PC-9 (cell line): ENCODE measurements at regions not wholly inside any gene's neighbourhood (a gene's known extent, or its start where the extent isn't known, plus 50 kb on each side); places are given as distances from the start of the nearest gene placed in this dataset.

Source experiments
- BruUV-seq: library from RNA; stranded (reverse); fragments of 400-500 nt; replicated peaks from 2 replicates; lab custom pipeline; 2021; lab: Mats Ljungman, UMichigan
- CTCF ChIA-PET: fragments of 300-600 bp; sonication (Branson Sonifier 250); formaldehyde crosslinking; loops from one replicate; lab custom pipeline; 2022; ENCODE audit warnings: antibody characterized with exemption; lab: Charles Lee
- POLR2A ChIA-PET: fragments of 300-600 bp; sonication (Branson Sonifier 250); formaldehyde crosslinking; loops from one replicate; lab custom pipeline; 2022; ENCODE audit warnings: antibody characterized with exemption; ENCODE audit not compliant: unreplicated experiment; lab: Charles Lee
- DNase-seq, 2 experiments: peaks; one replicate each; pipeline versions ENCODE4 v3.0.0 to v3.0.0-alpha.2; 2015 to 2022; ENCODE audit warnings: mixed read lengths in 1 of 2
- H2AFZ ChIP-seq: fragments of 200-600 bp; sonication (generic); 2 replicates; pipeline ENCODE4 v1.8.1; 2017; ENCODE audit warnings: antibody characterized with exemption
- H3F3A ChIP-seq: fragments of 200-600 bp; sonication (generic); 2 replicates; pipeline ENCODE4 v1.8.1; 2017; ENCODE audit warnings: antibody characterized with exemption, mild to moderate bottlenecking, low read depth; ENCODE audit not compliant: insufficient read depth
- H3K27ac ChIP-seq: fragments of 200-600 bp; sonication (generic); 2 replicates; pipeline ENCODE4 v1.6.1; 2016; ENCODE audit warnings: mixed run types
- H3K27me3 ChIP-seq: fragments of 200-600 bp; sonication (generic); 2 replicates; pipeline ENCODE4 v1.6.1; 2016; ENCODE audit warnings: low read depth, mixed run types; ENCODE audit not compliant: insufficient read depth
- H3K36me3 ChIP-seq: fragments of 200-600 bp; sonication (generic); 2 replicates; pipeline ENCODE4 v1.6.1; 2016; ENCODE audit warnings: low read depth, mixed run types
- H3K4me1 ChIP-seq: fragments of 200-600 bp; sonication (generic); replicated peaks from 2 replicates; pipeline ENCODE4 v1.6.1; 2016; ENCODE audit warnings: mixed run types; ENCODE audit not compliant: insufficient read depth
- H3K4me2 ChIP-seq: fragments of 200-600 bp; sonication (generic); 2 replicates; pipeline ENCODE4 v1.6.1; 2017; ENCODE audit warnings: mixed run types
- H3K4me3 ChIP-seq: fragments of 200-600 bp; sonication (generic); 2 replicates; pipeline ENCODE4 v1.6.1; 2016; ENCODE audit warnings: mixed run types
- H3K79me2 ChIP-seq: fragments of 200-600 bp; sonication (generic); 2 replicates; pipeline ENCODE4 v1.6.1; 2017; ENCODE audit warnings: low read depth, mixed run types
- H3K9me2 ChIP-seq: fragments of 200-600 bp; sonication (generic); 2 replicates; pipeline ENCODE4 v1.8.1; 2017; ENCODE audit warnings: mild to moderate bottlenecking; ENCODE audit not compliant: insufficient read depth
- H3K9me3 ChIP-seq: fragments of 200-600 bp; sonication (generic); 2 replicates; pipeline ENCODE4 v1.8.1; 2016; ENCODE audit warnings: low read depth; ENCODE audit not compliant: insufficient read depth
- H4K20me1 ChIP-seq: fragments of 200-600 bp; sonication (generic); 2 replicates; pipeline ENCODE4 v1.8.1; 2017; ENCODE audit not compliant: insufficient read depth
- EZH2 ChIP-seq: fragments of 200-600 bp; sonication (generic); IDR thresholded peaks from 2 replicates; pipeline ENCODE4 v1.8.0; 2017; ENCODE audit warnings: antibody characterized with exemption, low read depth
- intact Hi-C: fragments of 100-400 bp; cut with micrococcal nuclease; formaldehyde crosslinking; loops from one replicate; pipeline ENCODE4 v1.10.0; 2022; ENCODE audit not compliant: unreplicated experiment
- TF ChIP-seq, protein P1 (sequence below): fragments of 200-600 bp; sonication (generic); conservative IDR thresholded peaks from 2 replicates; pipeline ENCODE4 v1.6.1; 2017; ENCODE audit warnings: mixed run types, antibody characterized with exemption, mild to moderate bottlenecking, moderate library complexity

DNA sequence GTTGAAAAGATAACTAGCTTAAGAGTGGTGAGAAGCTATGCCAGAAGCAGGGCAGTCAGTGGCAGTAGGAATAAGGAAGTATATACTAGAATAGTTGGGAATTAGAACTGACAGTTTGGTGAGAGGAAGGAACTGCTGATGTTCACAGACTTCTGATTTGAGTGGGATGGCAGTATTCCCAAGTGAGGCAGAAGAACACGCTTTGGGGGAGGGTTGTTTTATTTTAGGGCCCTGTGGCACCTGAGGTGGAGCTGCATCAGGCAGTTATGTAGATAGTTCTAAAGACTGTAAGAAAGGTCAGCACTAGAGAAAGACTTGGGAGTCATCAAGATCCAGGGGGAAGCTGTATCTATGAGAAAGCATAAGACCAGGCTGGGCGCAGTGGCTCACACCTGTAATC is 66.3 kb upstream of the TNRC6B start:
- no peak overlapping the region for H3K27ac ChIP-seq
- H3K9me3 ChIP-seq = no peaks in the 10 kb centered on the region
- ChIA-PET CTCF (no interaction called here), POLR2A (interaction anchor here (0.6 kb wide), 1 partner anchor 742 kb away, joined by 6 read pairs; no protein-coding TSS in a partner anchor)
- H2AFZ ChIP-seq = no peak overlapping the region
- no peaks in the 10 kb centered on the region for H3K27me3 ChIP-seq
- no peaks in the 10 kb centered on the region for H3K9me2 ChIP-seq
- no peak for TF ChIP-seq EZH2
- TF ChIP-seq, protein P1, sequence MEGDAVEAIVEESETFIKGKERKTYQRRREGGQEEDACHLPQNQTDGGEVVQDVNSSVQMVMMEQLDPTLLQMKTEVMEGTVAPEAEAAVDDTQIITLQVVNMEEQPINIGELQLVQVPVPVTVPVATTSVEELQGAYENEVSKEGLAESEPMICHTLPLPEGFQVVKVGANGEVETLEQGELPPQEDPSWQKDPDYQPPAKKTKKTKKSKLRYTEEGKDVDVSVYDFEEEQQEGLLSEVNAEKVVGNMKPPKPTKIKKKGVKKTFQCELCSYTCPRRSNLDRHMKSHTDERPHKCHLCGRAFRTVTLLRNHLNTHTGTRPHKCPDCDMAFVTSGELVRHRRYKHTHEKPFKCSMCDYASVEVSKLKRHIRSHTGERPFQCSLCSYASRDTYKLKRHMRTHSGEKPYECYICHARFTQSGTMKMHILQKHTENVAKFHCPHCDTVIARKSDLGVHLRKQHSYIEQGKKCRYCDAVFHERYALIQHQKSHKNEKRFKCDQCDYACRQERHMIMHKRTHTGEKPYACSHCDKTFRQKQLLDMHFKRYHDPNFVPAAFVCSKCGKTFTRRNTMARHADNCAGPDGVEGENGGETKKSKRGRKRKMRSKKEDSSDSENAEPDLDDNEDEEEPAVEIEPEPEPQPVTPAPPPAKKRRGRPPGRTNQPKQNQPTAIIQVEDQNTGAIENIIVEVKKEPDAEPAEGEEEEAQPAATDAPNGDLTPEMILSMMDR = no peak
- peaks cover 67% of the 10 kb centered on the region for H4K20me1 ChIP-seq
- H3K4me3 ChIP-seq = no peak overlapping the region
- peaks cover 22% of the 10 kb centered on the region; the same call in 1 of the 2 replicates for H3K79me2 ChIP-seq
- BruUV-seq = no TSS peak
- no peak overlapping the region for H3K4me2 ChIP-seq
- intact Hi-C loops = no loop called here
- no peaks in the 10 kb centered on the region for H3F3A ChIP-seq
- no peaks in the 10 kb centered on the region for H3K4me1 ChIP-seq
- no peak for DNase-seq
- no peaks in the 10 kb centered on the region for H3K36me3 ChIP-seq

DNA sequence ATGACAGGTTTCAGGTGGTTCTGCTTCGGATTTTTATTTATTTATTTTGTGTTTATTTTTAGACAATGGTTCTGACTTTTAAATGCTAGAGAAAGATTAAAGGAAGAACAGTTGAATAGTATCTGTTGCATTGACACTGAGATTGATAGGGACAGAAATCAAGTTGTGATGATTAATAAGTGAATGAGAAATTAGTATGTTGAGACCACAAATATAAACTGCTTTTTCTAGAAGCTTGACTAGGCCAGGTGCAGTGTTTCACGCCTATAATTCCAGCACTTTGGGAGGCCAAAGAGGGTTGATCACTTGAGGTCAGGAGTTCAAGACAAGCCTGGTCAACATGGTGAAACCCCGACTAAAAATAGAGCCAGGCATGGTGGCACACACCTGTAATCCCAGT is 65.1 kb upstream of the TNRC6B start:
- no peak overlapping the region for H3K4me2 ChIP-seq
- CTCF ChIA-PET = no interaction called here
- no peaks in the 10 kb centered on the region for H3K9me3 ChIP-seq
- POLR2A ChIA-PET = interaction anchor here (0.8 kb wide), 1 partner anchor 13 kb away, joined by 3 read pairs; no protein-coding TSS in a partner anchor
- BruUV-seq = no TSS peak
- intact Hi-C loops = no loop called here
- no peak overlapping the region for H2AFZ ChIP-seq
- no peaks in the 10 kb centered on the region for H3K9me2 ChIP-seq
- TF ChIP-seq, protein P1 = no peak
- no peak for TF ChIP-seq EZH2
- H4K20me1 ChIP-seq = peaks cover 67% of the 10 kb centered on the region
- no peaks in the 10 kb centered on the region for H3K36me3 ChIP-seq
- no peak overlapping the region for H3K27ac ChIP-seq
- peaks cover 22% of the 10 kb centered on the region; the same call in 1 of the 2 replicates for H3K79me2 ChIP-seq
- H3F3A ChIP-seq = no peaks in the 10 kb centered on the region
- DNase-seq = no peak
- no peak overlapping the region for H3K4me3 ChIP-seq
- no peaks in the 10 kb centered on the region for H3K4me1 ChIP-seq
- H3K27me3 ChIP-seq = no peaks in the 10 kb centered on the region

DNA sequence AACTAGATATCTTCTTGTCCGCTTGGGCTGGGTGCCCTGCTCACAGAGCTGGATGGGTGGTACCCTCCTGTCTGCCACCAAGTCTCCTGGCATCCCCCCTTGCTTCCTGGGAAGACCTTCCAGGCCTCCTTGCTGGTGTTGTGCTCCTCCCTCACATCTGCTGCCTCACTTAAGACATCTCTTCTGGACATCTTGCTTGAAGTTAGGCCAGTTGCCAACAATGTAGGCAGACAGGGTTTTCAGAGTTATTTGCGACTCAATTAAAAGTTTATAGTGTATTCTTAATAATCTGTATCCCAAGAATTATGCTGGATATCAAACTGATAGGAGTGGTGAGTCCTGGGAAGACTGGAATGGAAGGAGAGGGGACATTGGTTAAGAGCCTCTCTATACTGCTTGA is 64.0 kb upstream of the TNRC6B start:
- peaks cover 57% of the 10 kb centered on the region for H4K20me1 ChIP-seq
- POLR2A ChIA-PET = no interaction called here
- H3K36me3 ChIP-seq = no peaks in the 10 kb centered on the region
- no peaks in the 10 kb centered on the region for H3K4me1 ChIP-seq
- H3K27ac ChIP-seq = no peak overlapping the region
- no peaks in the 10 kb centered on the region for H3F3A ChIP-seq
- no peaks in the 10 kb centered on the region for H3K9me3 ChIP-seq
- no peaks in the 10 kb centered on the region for H3K9me2 ChIP-seq
- CTCF ChIA-PET = no interaction called here
- intact Hi-C loops = no loop called here
- H3K4me3 ChIP-seq = no peak overlapping the region
- H3K27me3 ChIP-seq = no peaks in the 10 kb centered on the region
- no TSS peak for BruUV-seq
- TF ChIP-seq, protein P1 = no peak
- TF ChIP-seq EZH2 = no peak
- H3K79me2 ChIP-seq = peaks cover 16% of the 10 kb centered on the region; the same call in 1 of the 2 replicates
- H2AFZ ChIP-seq = no peak overlapping the region
- no peak for DNase-seq
- no peak overlapping the region for H3K4me2 ChIP-seq
